ENCODE measurements at regions not wholly inside any gene's neighbourhood (a gene's known extent, or its start where the extent isn't known, plus 50 kb on each side); places are given as distances from the start of the nearest gene placed in this dataset.

DNA sequence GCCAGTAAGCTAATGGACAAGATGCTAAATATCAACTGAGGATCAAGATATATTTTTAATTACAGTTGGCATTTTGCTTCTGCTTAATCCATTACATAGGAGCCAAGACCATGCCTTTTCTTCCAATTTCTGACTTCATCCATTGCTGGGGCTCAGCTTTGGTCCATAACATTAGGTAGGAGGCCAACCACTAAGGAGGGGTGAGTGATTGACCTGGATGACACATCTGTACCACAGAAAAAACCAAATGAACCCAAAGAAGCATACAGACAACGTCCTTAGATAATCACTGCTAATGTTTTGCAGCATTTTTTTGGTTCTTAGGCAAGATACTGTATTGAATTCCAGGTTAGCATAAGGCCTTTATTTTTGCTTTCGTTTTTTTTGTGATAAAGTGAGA lies 353.2 kb upstream of the KCNH8 start:
- TF ChIP-seq EZH2 (IDR thresholded peaks at IDR 0.05; ENCODE audit: borderline replicate concordance, low read length) = no peak
- TF ChIP-seq, protein P1, sequence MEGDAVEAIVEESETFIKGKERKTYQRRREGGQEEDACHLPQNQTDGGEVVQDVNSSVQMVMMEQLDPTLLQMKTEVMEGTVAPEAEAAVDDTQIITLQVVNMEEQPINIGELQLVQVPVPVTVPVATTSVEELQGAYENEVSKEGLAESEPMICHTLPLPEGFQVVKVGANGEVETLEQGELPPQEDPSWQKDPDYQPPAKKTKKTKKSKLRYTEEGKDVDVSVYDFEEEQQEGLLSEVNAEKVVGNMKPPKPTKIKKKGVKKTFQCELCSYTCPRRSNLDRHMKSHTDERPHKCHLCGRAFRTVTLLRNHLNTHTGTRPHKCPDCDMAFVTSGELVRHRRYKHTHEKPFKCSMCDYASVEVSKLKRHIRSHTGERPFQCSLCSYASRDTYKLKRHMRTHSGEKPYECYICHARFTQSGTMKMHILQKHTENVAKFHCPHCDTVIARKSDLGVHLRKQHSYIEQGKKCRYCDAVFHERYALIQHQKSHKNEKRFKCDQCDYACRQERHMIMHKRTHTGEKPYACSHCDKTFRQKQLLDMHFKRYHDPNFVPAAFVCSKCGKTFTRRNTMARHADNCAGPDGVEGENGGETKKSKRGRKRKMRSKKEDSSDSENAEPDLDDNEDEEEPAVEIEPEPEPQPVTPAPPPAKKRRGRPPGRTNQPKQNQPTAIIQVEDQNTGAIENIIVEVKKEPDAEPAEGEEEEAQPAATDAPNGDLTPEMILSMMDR (conservative IDR thresholded peaks at IDR 0.05 in 1 of 2, IDR thresholded peaks at IDR 0.05 in 1 of 2; ENCODE audit: extremely low read depth in 1 of 2, insufficient read depth in 1 of 2, low read depth in 1 of 2, low read length in 2 of 2) = no peak
